ENCODE measurements at regions not wholly inside any gene's neighbourhood (a gene's known extent, or its start where the extent isn't known, plus 50 kb on each side); places are given as distances from the start of the nearest gene placed in this dataset. TPM values are rescaled to one million over a fixed set of nuclear protein-coding genes. Genes with fewer than 3 reads are reported as not detected.

DNA sequence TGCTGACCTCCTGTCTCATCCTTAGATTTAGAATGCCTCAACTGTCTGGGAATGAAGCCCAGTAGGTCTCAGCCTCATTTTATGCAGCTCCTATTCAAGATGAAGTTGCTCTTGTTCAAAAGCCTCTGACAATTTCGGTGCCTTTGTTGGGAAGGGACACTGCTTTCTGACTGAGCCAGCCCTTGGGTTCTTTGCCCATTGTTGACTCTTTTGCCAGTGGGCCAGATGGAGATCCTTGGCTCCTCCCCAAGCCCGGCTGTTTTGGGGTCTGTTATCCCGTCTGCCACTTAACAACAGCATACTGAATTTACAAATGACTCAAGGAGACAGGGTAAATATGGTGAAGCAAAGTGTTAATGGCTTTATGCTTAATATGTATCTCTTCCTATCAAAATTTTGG, 58.3 kb upstream of the PRKX start:
- DNase-seq = no peak

DNA sequence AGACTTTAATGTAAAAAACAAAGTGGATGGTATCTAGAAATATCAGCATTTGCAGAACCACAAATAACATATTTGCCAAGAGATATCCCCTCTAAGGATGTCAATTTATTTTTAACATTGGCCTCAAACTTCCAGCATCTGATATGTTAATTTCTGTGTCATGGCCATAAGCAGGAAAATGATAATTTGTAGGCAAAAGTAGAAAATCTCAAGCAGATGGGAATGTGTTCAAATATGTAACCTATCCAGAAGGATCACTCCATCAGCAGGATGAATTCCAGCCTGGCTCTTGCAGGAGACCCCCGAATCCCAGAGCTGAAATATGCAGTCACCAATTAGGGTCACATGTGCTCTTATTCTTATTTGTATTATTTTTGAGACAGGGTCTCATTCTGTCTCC, 55.4 kb upstream of the PRKX start:
- DNase-seq = no peak

Small RNAs in the stretch of these regions (small RNA-seq; reads per million reads assigned to genes)
- gene RF00401 (ENCODE audit: low replicate concordance) = not detected

Data from tongue (tissue), 2 donors.